GM19351 (cell line): ENCODE measurements at regions not wholly inside any gene's neighbourhood (a gene's known extent, or its start where the extent isn't known, plus 50 kb on each side); places are given as distances from the start of the nearest gene placed in this dataset.
"Not testable (repeated sequence)": the region's sequence is repeated elsewhere in the genome, so short reads cannot be mapped to it uniquely, and the experiment has no call there.

Source experiments
- ATAC-seq: cut with Tn5 transposase; IDR thresholded peaks from one replicate; pipeline ENCODE4 v1.9.1; 2021; ENCODE audit warnings: mild to moderate bottlenecking, moderate library complexity; ENCODE audit not compliant: unreplicated experiment

DNA sequence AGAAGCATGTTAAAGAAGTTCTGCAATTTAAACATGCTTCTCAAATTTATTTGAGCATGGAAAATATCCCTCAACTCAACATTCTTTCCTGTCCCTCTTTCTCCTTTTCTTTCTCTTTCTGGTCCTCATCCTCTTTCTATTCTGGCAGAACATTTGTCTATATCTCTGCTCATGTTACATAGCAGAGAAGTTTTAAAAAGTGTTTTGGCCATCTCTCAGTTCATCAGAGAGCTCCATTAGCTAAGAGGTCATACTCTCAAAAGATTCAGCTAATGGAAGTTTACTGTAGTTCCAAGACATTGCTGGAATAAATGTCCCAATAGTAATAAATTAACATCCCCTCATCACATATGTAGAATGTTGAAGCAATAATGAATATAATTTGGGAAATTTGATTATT lies 53.5 kb downstream of the XCL2 start:
- ATAC-seq: no peak

DNA sequence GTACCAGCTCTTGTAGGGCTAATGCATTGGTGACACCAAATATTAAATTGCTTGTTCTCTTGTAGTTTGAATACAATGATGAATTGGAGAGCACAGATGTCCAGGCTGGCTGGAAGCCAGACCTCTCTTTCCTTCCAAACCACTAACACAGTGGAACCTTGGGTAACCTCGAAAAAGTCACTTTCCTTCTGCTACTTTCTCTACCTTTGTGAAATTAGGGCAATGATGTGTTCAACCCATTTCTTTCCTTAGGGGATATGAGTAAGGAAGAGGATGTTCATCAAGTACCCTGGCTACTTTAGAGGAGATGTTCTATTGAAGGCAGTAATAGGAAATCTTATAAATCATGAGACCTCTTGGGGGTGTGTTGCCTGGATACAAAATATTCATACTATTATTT lies 55.7 kb downstream of the XCL2 start:
- no peak for ATAC-seq

DNA sequence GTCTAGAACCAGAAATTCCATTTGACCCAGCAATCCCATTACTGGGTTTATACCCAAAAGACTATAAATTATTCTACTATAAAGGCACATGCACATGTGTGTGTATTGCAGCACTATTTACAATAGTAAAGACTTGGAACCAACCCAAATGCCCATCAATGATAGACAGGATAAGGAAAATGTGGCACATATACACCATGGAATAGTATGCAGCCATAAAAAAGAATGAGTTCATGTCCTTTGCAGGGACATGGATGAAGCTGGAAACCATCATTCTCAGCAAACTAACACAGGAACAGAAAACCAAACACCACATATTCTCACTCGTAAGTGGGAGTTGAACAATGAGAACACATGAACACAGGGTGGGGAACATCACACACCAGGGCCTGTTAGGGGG lies 57.0 kb downstream of the XCL2 start:
- ATAC-seq: not testable (repeated sequence)

DNA sequence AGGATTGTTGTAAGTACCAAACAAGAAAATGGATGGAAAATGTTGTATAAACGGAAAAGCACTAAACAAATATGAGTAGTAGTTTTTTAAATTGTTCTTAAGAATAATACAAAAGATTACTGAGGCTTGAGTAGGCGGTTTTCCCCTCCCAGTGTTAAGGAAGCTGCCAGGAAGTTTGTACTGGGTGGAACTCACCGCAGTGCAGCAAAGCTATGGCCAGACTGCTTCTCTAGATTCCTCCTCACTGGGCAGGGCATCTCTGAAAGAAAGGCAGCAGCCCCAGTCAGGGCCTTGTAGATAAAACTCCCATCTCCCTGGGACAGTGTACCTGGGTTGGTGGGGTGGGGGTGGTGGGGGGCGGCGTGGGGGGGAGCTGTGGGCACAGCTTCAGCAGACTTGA lies 58.7 kb downstream of the XCL2 start:
- ATAC-seq: no peak

DNA sequence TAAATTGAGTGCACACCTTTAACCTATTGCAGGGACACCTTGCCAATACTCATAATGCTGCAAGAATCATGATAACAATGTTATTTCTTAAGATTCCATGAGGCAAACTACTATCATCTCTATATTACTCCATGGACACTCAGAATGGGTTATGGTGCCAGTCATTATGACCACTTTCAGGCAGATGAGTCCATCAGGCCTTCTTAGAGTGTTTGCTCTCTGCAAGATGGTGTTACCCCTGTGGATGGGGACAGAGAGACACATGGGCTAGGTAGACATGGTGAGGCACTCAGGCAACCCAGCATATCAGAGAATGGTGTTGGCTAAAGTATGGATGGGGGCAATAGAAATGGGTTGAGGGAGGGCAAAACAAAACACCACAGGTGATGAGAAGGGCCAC lies 59.7 kb downstream of the XCL2 start:
- ATAC-seq: no peak

DNA sequence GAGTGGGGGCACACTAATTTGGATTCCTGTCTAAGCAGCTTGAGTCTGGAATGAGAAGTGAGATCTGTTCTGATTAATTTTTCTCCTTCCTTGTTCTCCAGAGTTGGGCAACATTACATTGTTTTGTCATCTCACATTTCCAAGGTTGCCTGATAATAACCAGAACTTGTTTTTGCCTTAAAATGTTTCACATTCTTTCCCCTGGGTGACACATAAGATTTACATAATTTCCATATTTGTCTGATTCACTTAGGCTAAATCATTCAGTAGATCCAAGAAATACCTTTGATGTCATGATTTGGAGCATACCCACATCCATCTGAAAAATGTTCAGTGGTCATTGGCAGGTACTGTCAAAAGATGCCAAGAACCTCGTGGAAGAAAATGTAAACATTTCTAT lies 60.3 kb downstream of the XCL2 start:
- no peak for ATAC-seq

DNA sequence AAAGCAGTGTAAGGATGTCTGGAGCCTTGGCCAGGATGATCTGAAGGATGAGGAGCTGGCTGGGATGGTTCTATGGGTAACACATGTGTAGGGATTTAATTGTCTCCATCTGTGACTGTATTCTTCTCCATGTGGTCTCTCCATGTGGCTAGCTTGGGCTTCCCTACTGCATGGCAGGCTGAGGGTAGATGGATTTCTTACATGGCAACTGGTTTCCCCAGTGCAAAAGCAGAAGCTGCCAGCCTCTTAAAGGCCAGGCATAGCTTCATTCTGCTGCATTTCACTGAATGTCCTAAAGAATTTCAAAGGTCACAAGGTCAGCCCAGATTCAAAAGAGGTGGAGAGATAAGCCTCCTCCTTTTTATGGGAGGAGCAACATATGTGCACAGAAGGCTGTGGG lies 61.7 kb downstream of the XCL2 start:
- ATAC-seq: no peak

DNA sequence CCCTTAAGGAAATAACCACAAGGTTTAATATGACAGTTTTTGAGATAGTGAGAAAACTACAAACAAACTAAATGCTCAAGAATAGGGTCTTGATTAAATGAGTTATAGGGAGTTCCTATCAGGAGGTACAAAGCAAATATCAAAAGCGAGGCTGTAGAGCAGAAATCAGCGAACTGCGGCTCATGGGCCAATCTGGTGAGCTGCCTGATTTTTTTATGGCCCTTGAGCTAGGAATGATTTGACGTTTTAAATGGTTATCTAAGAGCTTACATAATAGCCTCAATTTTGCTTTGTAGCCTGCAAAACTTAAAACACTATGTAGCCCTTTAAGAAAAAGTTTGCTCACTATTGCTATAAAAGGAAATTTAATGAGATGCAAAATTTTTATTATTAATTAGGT lies 62.2 kb downstream of the XCL2 start:
- ATAC-seq: no peak

DNA sequence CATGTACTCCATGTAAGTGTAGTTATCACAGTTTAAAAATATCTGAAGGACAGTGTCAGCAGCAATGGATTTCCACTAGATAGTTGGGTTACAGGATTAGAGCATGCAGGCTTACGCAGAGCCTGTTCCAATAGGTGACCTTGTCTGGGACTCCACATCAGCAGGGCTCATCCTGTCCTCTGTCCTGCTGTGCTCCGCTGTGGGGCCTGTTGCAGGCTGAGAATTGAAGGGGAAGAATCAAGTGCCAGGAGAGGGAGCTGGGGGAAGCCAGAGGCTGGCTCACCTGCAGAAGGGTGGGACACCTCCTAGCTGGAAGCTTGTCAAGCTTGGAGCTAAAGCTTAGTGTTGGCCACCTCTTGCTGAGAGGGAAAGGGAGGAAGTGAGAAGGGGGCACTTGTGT lies 62.8 kb downstream of the XCL2 start:
- ATAC-seq: no peak

DNA sequence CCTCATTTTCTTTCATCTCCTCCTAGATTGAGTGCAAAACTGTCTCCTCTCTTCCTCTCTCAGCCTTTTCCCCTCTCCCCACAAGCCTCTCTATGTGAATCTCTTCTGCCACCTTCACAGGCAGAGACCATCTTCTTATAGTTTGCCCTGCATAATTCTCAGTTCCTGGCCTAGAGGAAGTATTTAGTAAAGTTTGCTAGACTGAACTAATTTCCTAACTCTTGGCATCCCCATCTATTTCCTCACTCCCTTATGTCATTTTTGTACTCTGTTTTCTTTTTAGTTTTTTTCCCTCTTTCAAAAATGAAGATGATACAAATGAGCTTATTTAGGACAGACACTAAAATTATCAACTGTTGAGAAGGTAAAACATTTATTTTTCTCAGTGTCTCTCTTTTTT lies 66.0 kb downstream of the XCL2 start:
- no peak for ATAC-seq

DNA sequence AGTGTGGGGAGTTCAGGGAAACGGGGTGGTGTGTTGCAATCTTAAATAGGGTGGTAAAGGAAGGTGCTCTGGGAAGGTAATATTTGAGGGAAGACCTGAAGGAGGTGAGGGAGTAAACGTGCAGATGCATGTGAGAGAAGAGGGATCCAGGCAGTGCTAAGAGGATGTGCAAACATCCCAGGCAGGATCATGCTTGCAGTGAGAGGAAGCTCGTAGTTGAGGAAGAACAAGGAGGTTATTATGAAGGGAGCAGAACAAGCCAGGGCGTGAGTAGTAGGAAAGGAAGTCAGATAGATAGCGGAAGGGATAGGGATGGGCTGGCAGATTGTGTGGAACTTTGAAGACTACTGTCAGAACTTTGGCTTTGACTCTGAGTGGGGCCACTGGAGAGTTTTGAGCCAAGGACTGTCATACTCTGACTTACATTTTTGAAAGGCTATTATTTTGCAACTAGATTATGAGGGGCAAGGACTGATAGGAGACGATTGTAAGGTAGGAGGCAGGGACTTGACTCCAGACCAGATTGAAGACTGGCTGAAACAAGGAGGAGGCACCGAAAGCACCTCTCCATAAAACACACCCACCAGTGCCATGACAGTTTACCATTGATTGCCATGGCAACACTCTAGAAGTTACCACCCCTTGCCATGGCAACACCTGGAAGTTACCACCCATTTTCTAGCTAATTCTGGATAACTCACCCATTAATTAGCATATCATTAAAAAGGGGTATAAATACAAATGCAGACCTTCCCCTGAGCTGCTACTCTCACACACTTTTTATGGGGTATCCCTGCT lies 67.0 kb downstream of the XCL2 start:
- no peak for ATAC-seq

DNA sequence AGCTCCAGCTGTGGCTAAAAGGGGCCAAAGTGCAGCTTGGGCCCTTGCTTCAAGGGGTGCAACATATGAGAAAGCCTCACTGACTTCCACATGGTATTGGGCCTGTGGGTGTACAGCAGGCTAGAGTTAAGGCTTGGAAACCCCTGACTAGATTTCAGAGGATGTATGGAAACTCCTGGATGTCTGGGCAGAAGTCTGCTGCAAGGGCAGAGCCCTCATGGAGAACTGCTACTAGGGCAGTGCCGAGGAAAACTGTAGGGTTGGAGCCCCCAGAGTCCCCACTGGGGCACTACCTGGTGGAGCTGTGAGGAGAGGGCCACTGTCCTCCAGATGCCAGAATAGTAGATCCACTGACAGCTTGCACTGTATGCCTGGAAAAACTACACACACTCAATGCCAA lies 69.5 kb downstream of the XCL2 start:
- ATAC-seq: no peak

DNA sequence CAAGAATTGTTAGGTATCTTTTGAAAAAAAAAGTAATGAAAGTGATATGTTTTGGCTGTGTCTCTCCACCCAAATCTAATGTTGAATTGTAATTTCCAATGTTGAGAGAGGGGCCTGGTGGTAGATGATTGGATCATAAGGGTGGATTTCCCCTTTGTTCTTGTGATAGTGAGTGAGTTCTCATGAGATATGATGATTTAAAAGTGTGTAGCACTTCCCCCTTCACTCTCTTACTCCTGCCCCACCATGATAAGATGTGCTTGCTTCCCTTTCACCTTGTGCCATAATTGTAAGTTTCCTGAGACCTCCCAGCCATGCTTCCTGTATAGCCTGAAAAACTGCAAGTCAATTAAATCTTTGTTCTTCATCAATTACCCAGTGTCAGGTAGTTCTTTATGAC lies 70.7 kb downstream of the XCL2 start:
- ATAC-seq: no peak

DNA sequence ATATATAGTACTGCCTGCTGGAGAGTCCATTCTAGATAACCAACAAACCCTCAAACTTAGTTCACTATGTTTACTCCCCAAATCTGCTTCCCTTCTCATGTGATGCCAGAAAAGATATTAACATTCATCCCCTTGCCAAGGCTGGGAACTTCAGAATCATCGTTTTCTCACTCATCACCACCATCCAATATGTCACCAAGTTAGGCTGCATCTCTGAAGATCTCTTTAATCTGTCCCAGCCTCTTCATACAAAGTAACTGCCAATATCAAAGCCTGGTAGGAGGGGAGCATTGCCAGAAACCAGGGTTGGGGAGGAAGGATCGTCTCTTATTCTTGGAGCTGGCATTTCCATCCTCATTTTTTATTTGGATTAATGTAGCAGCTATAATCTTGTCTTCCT lies 71.6 kb downstream of the XCL2 start:
- no peak for ATAC-seq

DNA sequence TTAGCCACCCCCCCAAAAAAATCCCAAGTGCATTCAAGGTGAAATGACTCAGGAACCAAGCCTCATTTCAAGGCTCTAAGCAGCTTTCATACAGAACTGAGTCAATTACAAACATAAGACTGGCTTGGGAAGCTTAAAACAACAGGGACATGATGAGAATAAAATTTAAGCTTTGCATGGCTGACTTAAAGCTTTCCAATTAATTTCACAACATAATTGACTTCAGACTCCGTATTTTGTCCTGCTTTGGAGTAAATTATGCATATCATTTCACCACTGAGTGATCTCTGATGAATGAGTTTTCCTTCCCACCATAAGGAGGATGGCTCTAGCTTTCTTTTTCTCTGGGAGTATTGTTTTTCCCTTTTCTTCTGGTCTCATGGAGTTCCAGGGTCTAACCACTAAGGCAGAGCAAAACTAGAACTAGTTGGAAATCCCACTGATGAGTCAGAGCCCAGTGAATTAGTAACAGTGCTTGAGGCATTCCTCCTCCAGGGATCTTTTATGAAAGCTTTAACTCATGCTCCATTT lies 72.8 kb downstream of the XCL2 start:
- no peak for ATAC-seq

DNA sequence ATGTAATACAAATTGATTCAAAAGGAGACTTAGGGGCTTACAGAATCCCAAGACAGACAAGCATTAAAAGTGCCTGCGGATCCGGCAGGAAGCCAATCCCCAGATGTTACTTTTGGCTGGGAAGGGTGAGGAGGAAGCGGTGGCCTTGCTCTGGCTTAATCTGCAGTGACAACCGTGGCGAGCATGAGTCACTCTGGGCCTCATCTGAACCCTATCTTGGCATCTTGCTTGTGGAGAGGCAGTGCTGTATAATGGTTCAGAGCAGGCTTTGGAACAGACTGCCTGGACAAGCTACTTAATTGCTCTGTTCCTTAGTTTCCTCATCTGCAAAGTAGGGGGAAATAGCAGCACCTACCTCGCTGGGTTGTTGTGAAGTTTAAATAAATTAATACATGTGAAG lies 74.1 kb downstream of the XCL2 start:
- ATAC-seq: no peak

DNA sequence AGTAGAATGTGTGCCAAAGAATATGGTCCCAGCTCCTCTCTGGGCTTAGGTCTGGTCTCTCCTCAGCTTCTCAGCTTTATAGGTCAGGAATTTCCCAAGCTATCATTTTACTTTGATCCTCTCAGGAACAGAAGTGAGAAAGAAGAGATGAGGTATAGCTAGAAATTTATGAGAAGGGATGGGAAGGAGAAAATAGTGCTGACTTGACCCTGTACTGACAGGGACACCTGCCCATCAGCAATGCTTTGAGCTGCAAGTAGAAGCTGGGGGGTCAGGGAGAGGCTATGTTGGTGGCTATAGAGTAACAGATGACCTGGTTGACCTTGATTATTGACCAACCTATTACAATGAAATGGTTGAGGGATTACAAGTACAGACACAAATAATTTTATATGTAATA lies 75.0 kb downstream of the XCL2 start:
- no peak for ATAC-seq

DNA sequence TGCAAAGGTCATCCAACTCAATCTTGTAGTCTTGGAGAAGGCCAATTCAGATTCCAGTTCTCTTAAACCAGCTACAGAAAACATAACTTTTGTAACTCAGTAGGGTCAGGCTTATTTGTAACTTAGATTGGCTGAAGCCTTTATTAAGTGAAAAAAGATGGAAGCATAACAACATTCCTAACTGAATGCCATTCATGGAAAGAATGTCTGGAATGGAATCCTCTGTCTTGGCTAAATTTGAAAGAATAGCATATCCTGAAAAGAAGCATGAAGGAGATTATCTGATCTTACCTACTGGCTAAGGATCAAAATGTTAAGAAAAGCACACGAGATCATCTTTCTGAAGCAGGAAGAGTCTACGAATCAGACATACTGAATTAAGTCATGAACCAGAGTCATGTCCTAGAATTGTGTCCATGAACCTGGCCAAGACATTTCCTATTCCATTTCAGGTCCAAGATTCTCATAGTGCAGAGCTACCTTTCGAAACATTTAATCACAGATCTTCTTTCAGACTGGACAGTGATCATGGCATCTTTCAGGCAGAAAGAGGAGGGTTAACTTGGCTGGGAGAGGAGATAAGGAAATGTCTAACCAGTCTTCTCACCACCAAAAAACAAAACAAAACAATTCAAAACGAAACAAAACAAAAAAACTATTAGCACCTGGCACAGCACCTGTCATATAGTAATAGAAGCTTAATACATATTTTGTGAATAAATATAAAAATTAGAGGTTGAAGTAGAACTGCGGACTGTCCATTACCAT lies 75.6 kb downstream of the XCL2 start:
- ATAC-seq: no peak

DNA sequence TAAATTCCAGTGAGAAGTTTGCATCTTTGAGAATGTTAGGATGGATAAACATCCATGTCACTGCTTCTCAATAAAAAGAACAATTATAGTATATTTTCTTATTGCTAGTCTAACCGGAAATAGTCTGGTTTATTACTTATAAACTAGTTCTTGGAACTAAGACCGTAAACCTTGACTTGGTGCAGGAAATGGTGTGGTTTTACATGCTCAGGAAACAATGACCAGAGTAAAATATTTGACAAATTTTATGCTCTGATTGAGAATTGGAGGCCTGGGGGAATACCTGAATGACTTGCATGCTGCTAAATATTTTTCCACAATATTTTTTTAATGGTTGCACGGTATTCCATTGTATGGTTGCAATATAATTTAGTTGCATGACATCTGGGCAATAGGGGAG lies 76.3 kb downstream of the XCL2 start:
- no peak for ATAC-seq

DNA sequence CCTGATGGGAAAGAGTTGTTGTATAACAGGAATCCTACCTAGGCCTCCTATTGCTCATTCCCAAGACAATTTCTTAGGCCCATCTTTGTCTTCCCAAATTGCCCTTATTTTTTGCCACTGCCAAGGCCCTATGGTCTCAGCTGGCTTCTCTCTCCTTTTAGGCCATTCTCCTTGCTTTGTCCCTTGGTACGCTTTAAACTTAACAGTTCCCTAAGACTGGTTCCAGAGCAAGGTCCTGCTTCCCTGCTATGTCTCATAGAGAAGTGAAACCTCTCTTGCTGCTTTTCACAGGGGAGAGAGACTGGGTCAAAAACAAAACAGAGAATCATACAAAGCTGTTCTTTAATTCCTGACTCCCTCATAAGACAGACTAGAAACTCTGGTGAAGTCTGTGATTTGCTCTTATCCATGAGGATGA lies 77.1 kb downstream of the XCL2 start:
- peak; percentile 53 for ATAC-seq

DNA sequence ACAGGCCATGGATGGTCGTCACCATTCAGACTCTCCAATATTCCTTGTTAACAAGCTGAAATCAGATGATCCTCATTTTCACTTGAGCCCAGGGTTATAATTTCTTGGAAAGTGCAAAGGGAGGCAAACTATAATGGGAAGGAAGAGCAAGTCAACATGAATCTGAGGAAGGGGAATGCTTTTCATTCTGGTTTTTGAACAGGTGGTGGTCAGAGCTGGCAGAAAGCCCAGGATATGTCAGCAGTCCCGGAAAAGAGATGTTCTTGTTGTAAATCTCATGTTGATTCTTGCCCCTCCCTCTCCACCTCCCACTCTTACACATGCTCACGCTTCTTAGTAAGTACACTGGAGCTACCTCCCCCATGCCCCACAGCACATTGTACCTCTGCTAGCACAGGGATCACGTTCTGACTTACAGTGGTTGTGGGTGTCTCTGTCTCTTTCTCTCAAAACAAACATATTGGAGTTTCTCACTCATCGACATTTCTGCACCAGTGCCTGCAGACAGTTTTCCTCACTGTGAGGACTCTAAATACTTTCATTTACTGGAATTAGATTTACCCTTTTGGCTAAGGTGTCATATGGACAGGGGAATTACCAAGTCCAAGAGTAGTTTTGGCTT lies 77.6 kb downstream of the XCL2 start:
- ATAC-seq: peak; percentile 67

DNA sequence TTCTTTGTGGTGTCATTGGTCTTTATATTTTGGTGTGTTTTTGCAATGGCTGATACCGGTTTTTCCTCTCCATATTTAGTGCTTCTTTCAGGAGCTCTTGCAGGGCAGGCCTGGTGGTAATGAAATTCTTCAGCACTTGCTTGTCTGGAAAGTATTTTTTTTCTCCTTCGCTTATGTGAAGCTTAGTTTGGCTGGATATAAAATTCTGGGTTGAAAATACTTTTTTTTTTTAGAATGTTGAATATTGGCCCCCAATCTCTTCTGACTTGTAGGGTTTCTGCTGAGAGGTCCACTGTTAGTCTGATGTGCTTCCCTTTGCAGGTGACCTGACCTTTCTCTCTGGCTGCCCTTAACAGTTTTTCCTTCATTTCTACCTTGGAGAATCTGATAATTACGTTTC lies 82.7 kb downstream of the XCL2 start:
- not testable (repeated sequence) for ATAC-seq
